ENCODE measurements at regions not wholly inside any gene's neighbourhood (a gene's known extent, or its start where the extent isn't known, plus 50 kb on each side); places are given as distances from the start of the nearest gene placed in this dataset.
"Not testable (repeated sequence)": the region's sequence is repeated elsewhere in the genome, so short reads cannot be mapped to it uniquely, and the experiment has no call there.

GRCh38 chr13:84192125-84192524, 309.9 kb upstream of the SLITRK1 start:
- DNase-seq (ENCODE audit: low read depth) = peak; percentile 93

GRCh38 chr13:84191139-84191538, 308.9 kb upstream of the SLITRK1 start:
- no peak for DNase-seq (ENCODE audit: low read depth)

- DNase-seq (ENCODE audit: low read depth) = no peak
These were observed 305.4 kb upstream of the SLITRK1 start for GRCh38 chr13:84187626-84188025.

- no peak for DNase-seq (ENCODE audit: low read depth)
These were observed 257.4 kb upstream of the SLITRK1 start for GRCh38 chr13:84139561-84140158.

GRCh38 chr13:84137292-84137691, 255.0 kb upstream of the SLITRK1 start:
- DNase-seq (ENCODE audit: low read depth) = peak; percentile 53

GRCh38 chr13:84136582-84136981, 254.3 kb upstream of the SLITRK1 start:
- DNase-seq (ENCODE audit: low read depth) = no peak

- DNase-seq (ENCODE audit: low read depth) = no peak
These were observed 250.2 kb upstream of the SLITRK1 start for GRCh38 chr13:84132491-84132890.

- DNase-seq (ENCODE audit: low read depth) = no peak
These were observed 249.0 kb upstream of the SLITRK1 start for GRCh38 chr13:84131249-84131648.

- peak; percentile 5 for DNase-seq (ENCODE audit: low read depth)
These were observed 248.3 kb upstream of the SLITRK1 start for GRCh38 chr13:84130495-84131114.

GRCh38 chr13:84129966-84130365, 247.7 kb upstream of the SLITRK1 start:
- DNase-seq (ENCODE audit: low read depth) = no peak

GRCh38 chr13:84127597-84128128, 245.4 kb upstream of the SLITRK1 start:
- DNase-seq (ENCODE audit: low read depth) = no peak

- no peak for DNase-seq (ENCODE audit: low read depth)
These were observed 244.4 kb upstream of the SLITRK1 start for GRCh38 chr13:84126671-84127171.

GRCh38 chr13:84121456-84121855, 239.2 kb upstream of the SLITRK1 start:
- peak; percentile 29 for DNase-seq (ENCODE audit: low read depth)

GRCh38 chr13:84118839-84119409, 236.7 kb upstream of the SLITRK1 start:
- DNase-seq (ENCODE audit: low read depth) = peak; percentile 27

GRCh38 chr13:84098273-84098672, 216.0 kb upstream of the SLITRK1 start:
- DNase-seq (ENCODE audit: low read depth) = no peak

GRCh38 chr13:84097148-84097547, 214.9 kb upstream of the SLITRK1 start:
- DNase-seq (ENCODE audit: low read depth) = no peak

GRCh38 chr13:84096216-84096615, 213.9 kb upstream of the SLITRK1 start:
- DNase-seq (ENCODE audit: low read depth) = peak; percentile 24

- no peak for DNase-seq (ENCODE audit: low read depth)
These were observed 206.7 kb upstream of the SLITRK1 start for GRCh38 chr13:84088996-84089395.

- DNase-seq (ENCODE audit: low read depth) = no peak
These were observed 204.5 kb upstream of the SLITRK1 start for GRCh38 chr13:84086847-84087162.

- not testable (repeated sequence) for DNase-seq (ENCODE audit: low read depth)
These were observed 204.0 kb upstream of the SLITRK1 start for GRCh38 chr13:84086098-84086846.

- no peak for DNase-seq (ENCODE audit: low read depth)
These were observed 200.2 kb upstream of the SLITRK1 start for GRCh38 chr13:84082462-84082861.

- DNase-seq (ENCODE audit: low read depth) = no peak
These were observed 198.7 kb upstream of the SLITRK1 start for GRCh38 chr13:84080748-84081530.
